GM18508 (cell line): ENCODE measurements at regions not wholly inside any gene's neighbourhood (a gene's known extent, or its start where the extent isn't known, plus 50 kb on each side); places are given as distances from the start of the nearest gene placed in this dataset.

Source experiments
- ATAC-seq: cut with Tn5 transposase; IDR thresholded peaks from one replicate; pipeline ENCODE4 v1.9.1; 2021; ENCODE audit warnings: moderate number of reproducible peaks; ENCODE audit not compliant: insufficient read depth, unreplicated experiment

- ATAC-seq = no peak
These were observed 1014.1 kb upstream of the RAG2 start for GRCh38 chr11:37612146-37612545.

GRCh38 chr11:37605229-37605628 lies 1007.2 kb upstream of the RAG2 start:
- ATAC-seq = no peak

- ATAC-seq = no peak
These were observed 1000.3 kb upstream of the RAG2 start for GRCh38 chr11:37598381-37598780.

GRCh38 chr11:37597776-37598175 lies 999.7 kb upstream of the RAG2 start:
- ATAC-seq = no peak

GRCh38 chr11:37595845-37596244 lies 997.8 kb upstream of the RAG2 start:
- ATAC-seq = no peak

GRCh38 chr11:37574361-37574760 lies 976.3 kb upstream of the RAG2 start:
- ATAC-seq = no peak

- no peak for ATAC-seq
These were observed 974.6 kb upstream of the RAG2 start for GRCh38 chr11:37572491-37573171.

- ATAC-seq = no peak
These were observed 973.2 kb upstream of the RAG2 start for GRCh38 chr11:37571246-37571645.

GRCh38 chr11:37560991-37561390 lies 963.0 kb upstream of the RAG2 start:
- ATAC-seq = no peak

GRCh38 chr11:37560346-37560745 lies 962.3 kb upstream of the RAG2 start:
- ATAC-seq = no peak

- no peak for ATAC-seq
These were observed 960.7 kb upstream of the RAG2 start for GRCh38 chr11:37558619-37559210.

- no peak for ATAC-seq
These were observed 960.0 kb upstream of the RAG2 start for GRCh38 chr11:37557990-37558389.

GRCh38 chr11:37552284-37552683 lies 954.2 kb upstream of the RAG2 start:
- no peak for ATAC-seq

GRCh38 chr11:37544491-37544890 lies 946.5 kb upstream of the RAG2 start:
- ATAC-seq = no peak

GRCh38 chr11:37533830-37534229 lies 935.8 kb upstream of the RAG2 start:
- no peak for ATAC-seq

GRCh38 chr11:37533087-37533486 lies 935.1 kb upstream of the RAG2 start:
- ATAC-seq = no peak

GRCh38 chr11:37532271-37532670 lies 934.2 kb upstream of the RAG2 start:
- ATAC-seq = no peak

GRCh38 chr11:37527545-37527944 lies 929.5 kb upstream of the RAG2 start:
- ATAC-seq = no peak

- ATAC-seq = no peak
These were observed 927.3 kb upstream of the RAG2 start for GRCh38 chr11:37525336-37525735.

GRCh38 chr11:37519781-37520180 lies 921.7 kb upstream of the RAG2 start:
- ATAC-seq = no peak

GRCh38 chr11:37512156-37512780 lies 914.2 kb upstream of the RAG2 start:
- no peak for ATAC-seq

- ATAC-seq = no peak
These were observed 913.4 kb upstream of the RAG2 start for GRCh38 chr11:37511425-37511933.
